Aorta (tissue), 5 donors: ENCODE measurements at regions not wholly inside any gene's neighbourhood (a gene's known extent, or its start where the extent isn't known, plus 50 kb on each side); places are given as distances from the start of the nearest gene placed in this dataset.
"Not testable (repeated sequence)": the region's sequence is repeated elsewhere in the genome, so short reads cannot be mapped to it uniquely, and the experiment has no call there.

Experiments
- ATAC-seq: fragments of 200-7000 bp; cut with Tn5 transposase; one replicate; pipeline ENCODE4 v1.9.1; 2022; ENCODE audit warnings: moderate library complexity; ENCODE audit not compliant: low FRiP score
- DNase-seq, 2 donors: peaks; one replicate each; pipeline ENCODE4 v3.0.0-alpha.2; 2020
- H3K27ac ChIP-seq, 2 donors: one replicate each; pipeline ENCODE4 v1.5.1; 2013; ENCODE audit warnings: low read length in 2 of 2, mild to moderate bottlenecking in 2 of 2, moderate library complexity in 2 of 2, control low read depth in 1 of 2, inconsistent platforms in 1 of 2, low read depth in 1 of 2
- H3K27me3 ChIP-seq, 2 donors: one replicate each; pipeline ENCODE4 v1.6.1; 2013; ENCODE audit warnings: control low read depth in 1 of 2, low read length in 1 of 2, mild to moderate bottlenecking in 1 of 2, moderate library complexity in 1 of 2; ENCODE audit not compliant: insufficient read depth in 2 of 2, control insufficient read depth in 1 of 2
- H3K36me3 ChIP-seq, 2 donors: one replicate each; pipeline ENCODE4 v1.6.1; 2013; ENCODE audit warnings: control low read depth in 1 of 2, low read length in 1 of 2, mild to moderate bottlenecking in 1 of 2; ENCODE audit not compliant: insufficient read depth in 2 of 2, control insufficient read depth in 1 of 2
- H3K4me1 ChIP-seq, 2 donors: one replicate each; pipeline ENCODE4 v1.6.1; 2013; ENCODE audit warnings: low read length in 2 of 2, control low read depth in 1 of 2, mild to moderate bottlenecking in 1 of 2, moderate library complexity in 1 of 2; ENCODE audit not compliant: insufficient read depth in 2 of 2, control insufficient read depth in 1 of 2
- H3K4me3 ChIP-seq, 2 donors: one replicate each; pipeline ENCODE4 v1.5.1; 2013; ENCODE audit warnings: low read length in 2 of 2, control low read depth in 1 of 2, mild to moderate bottlenecking in 1 of 2
- H3K9me3 ChIP-seq: one replicate; pipeline ENCODE4 v1.6.1; 2013; ENCODE audit warnings: mild to moderate bottlenecking, low read length; ENCODE audit not compliant: control insufficient read depth
- WGBS, 2 donors: extraction: QIAGEN DNeasy Blood & Tissue Kit; methylation state at CpG; one replicate each; pipeline ENCODE4 v1.1.7; 2013; 5-methylcytosine and 5-hydroxymethylcytosine counted together
- intact Hi-C, 2 donors: fragments of 100-400 bp; cut with DNase I; formaldehyde crosslinking; loops; one replicate each; pipeline versions ENCODE4 v1.14.2 to v1.15.0; 2022
- donor health status: healthy with polysubstance abuse.
- donor health status: Bipolar disorder and iron deficiency.
- donor health status: DM: no; HTN: no; CAD: no.
- donor health status: DM: no; HTN: no; CAD: no.
- donor health status: DM: yes; HTN: yes; CAD: no.

DNA sequence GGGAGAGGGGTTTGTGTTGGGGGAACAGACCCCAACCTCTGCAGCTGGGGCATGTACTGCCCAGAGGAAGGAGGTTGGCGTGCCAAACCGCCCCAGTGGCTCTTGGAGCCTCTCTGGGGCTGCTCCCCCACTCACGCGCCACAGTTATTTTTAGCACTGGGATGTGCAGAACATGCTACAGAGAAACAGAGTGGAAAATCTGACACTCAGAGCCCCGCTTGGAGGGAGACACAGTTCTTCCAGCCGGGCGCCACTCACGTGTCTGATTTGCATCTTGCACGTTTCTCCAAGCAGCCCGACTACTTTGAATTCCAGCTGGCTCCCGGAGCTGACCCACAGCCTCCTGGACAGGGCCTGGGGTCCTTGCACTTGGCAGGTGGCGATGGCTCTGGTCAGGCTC lies 182.0 kb downstream of the RPS24 start:
- H3K36me3 ChIP-seq: no peaks in the 10 kb centered on the region
- H3K27me3 ChIP-seq: no peaks in the 10 kb centered on the region

DNA sequence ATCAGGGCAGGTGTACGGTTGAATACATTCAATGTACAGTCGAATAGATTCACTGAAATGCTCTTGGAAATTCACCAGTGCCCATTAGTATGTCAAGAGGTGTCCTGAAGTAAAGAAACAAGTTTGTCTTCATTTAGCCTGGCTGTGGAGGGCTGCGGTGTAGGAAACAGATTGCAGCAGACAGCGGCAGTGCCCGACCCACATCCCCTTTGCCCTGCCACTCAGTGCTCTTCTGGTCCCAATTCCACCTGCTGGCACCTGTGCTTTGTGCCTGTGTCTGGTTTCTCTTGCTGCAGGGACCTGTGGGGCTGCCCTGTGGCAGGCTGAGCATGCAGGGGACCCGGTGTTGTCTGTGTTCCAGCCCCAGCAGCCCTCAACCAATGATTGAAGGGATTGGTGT lies 183.7 kb downstream of the RPS24 start:
- no peaks in the 10 kb centered on the region for H3K36me3 ChIP-seq
- H3K9me3 ChIP-seq: no peaks in the 10 kb centered on the region
- H3K27ac ChIP-seq: no peak overlapping the region
- DNase-seq: no peak
- H3K4me3 ChIP-seq: no peak overlapping the region
- H3K27me3 ChIP-seq: no peaks in the 10 kb centered on the region
- H3K4me1 ChIP-seq: no peaks in the 10 kb centered on the region
- intact Hi-C loops: loop anchor here in 1 of 2 donors (5.0 to 10.0 kb wide), 2 partner anchors 85 to 847 kb away; partner anchors contain the start of gene ZMIZ1
- no peak for ATAC-seq
- WGBS, 2 donors: 91% methylated on average over 6 of the region's 6 CpGs

More for the DNA sequence above, 182.0 kb downstream of the RPS24 start:
- no peaks in the 10 kb centered on the region for H3K9me3 ChIP-seq
- ATAC-seq (peak; percentile 86), DNase-seq (peak; percentile 91)
- WGBS, 2 donors: 3 to 6% methylated on average over 12 of the region's 12 CpGs
- intact Hi-C loops: loop anchor here in 1 of 2 donors (5.0 to 10.0 kb wide), 2 partner anchors 87 to 849 kb away; partner anchors contain the start of gene ZMIZ1
- no peaks in the 10 kb centered on the region for H3K4me1 ChIP-seq
- H3K27ac ChIP-seq: peak overlapping the region in 1 of 2 donors; percentile 64
- no peak overlapping the region for H3K4me3 ChIP-seq

DNA sequence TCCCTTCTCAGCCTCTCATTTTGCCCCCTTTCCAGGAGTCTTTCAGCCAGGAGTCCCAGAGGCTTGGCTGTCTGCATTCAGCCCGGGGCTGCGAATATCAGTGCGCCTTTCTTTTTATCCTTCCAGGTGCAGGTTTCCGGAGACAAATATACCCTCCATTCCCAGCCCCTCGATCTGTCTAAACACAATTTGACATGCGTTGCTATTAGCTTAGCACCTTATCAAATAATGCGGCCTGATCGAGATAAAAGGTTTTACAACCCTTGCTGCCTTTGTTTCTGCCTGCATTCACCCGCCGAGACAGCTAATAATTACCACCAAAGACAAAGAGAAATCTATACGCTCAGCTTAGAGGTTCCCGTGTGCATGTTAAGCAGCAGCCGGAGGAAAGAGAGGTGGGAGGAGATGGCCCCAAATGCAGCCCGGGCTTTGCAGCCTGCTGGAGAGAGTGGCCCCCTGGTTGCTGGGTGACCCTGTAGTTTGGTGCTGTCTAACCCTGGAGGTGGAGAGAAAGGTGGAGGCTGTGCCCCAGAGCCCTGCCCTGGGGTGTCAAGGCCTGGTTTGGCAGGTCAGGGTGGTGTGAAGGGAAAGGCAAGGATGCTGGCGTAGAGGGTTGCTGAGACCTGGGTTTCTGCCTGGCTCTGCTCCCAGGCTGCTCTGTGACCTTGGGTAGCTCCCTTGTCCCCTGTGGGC lies 185.3 kb downstream of the RPS24 start:
- H3K27me3 ChIP-seq: no peaks in the 10 kb centered on the region
- 95% methylated on average over 15 of the region's 15 CpGs for WGBS, 2 donors

DNA sequence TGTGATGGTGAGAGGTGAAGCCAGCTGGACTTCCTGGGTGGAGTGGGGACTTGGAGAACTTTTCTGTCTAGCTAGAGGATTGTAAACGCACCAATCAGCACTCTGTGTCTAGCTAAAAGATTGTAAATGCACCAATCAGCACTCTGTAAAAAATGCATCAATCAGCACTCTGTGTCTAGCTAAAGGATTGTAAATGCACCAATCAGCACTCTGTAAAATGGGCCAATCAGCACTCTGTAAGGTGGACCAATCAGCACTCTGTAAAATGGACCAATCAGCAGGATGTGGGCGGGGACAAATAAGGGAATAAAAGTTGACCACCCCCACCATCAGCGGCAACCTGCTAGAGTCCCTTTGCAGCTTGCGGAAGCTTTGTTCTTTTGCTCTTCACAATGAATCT lies 185.9 kb downstream of the RPS24 start:
- H3K4me1 ChIP-seq, ATAC-seq, DNase-seq, H3K27ac ChIP-seq, H3K27me3 ChIP-seq, H3K4me3 ChIP-seq, H3K36me3 ChIP-seq, H3K9me3 ChIP-seq: not testable (repeated sequence)
- intact Hi-C loops: loop anchor here in 1 of 2 donors (5.0 to 10.0 kb wide), 2 partner anchors 83 to 845 kb away; partner anchors contain the start of gene ZMIZ1
- 85 to 93% methylated on average over 4 of the region's 4 CpGs for WGBS, 2 donors

More for the DNA sequence above, 185.3 kb downstream of the RPS24 start:
- ATAC-seq (no peak), DNase-seq (no peak)
- Histone ChIP-seq H3K36me3 (no peaks in the 10 kb centered on the region), H3K4me3 (no peak overlapping the region), H3K9me3 (no peaks in the 10 kb centered on the region), H3K27ac (no peak overlapping the region), H3K4me1 (no peaks in the 10 kb centered on the region)
- intact Hi-C loops: loop anchor here in 1 of 2 donors (5.0 to 10.0 kb wide), 2 partner anchors 83 to 846 kb away; partner anchors contain the start of gene ZMIZ1

DNA sequence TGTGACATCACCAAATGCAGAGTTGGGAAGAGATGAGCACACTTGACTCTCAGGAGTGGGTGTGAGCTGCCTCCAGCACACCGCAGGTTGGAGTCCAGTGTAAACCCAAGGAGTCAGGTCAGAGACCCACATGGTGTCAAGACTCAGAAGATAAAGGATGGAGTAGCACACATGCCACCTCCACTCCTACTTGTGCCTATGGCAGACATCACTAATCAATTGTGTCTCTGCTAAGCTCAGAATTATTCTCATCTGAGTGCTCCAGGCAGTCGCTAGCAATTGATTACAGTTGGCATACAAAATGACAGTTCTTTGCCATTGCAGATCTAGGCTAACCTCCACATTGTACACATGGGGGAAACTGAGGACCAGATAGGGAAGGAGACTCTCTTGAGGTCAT lies 187.1 kb downstream of the RPS24 start:
- H3K36me3 ChIP-seq: no peaks in the 10 kb centered on the region
- H3K27me3 ChIP-seq: no peaks in the 10 kb centered on the region
- no peaks in the 10 kb centered on the region for H3K4me1 ChIP-seq
- H3K9me3 ChIP-seq: no peaks in the 10 kb centered on the region
- WGBS, 2 donors: 97 to 100% methylated on average over 2 of the region's 2 CpGs
- H3K27ac ChIP-seq: no peak overlapping the region
- intact Hi-C loops: no loop called here
- ATAC-seq (no peak), DNase-seq (no peak)
- H3K4me3 ChIP-seq: no peak overlapping the region

DNA sequence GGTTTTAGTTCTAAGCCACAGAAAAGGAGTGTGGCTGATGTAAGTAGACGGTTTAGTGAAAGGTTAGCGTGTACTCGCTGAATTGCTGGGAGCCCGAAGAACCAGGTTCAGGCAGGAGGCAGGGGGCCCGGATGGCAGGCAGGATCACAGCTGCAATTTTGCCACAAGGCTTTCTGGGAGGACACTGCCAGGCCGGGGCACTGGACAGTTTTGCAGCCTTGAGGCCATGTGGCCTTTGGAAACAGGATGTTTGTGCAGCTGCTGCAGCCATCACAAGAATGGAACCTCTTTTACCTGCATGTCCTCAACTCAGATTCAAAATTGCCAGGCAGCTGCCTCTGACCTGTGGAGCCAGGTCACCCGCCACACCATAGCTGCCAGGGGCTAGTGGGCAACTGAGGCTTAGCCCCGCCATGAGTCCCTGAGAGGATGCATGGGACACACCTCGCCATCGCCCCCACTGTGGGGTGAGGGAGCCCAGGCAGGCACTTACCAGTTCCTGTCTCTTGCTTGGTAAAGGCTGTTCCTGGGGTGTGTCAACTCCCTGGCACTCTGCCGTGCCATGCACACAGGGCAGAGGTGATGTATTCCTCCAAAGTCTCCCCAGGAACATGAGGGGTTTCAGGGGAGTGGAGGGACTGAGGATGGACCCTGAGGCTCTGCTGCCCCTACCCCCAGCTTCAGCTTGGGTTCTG lies 188.6 kb downstream of the RPS24 start:
- whole genome bisulfite sequencing, 2 donors: 94 to 96% methylated on average over 11 of the region's 11 CpGs
- H3K36me3 ChIP-seq: no peaks in the 10 kb centered on the region
- no peaks in the 10 kb centered on the region for H3K9me3 ChIP-seq
- H3K4me1 ChIP-seq: no peaks in the 10 kb centered on the region
- ATAC-seq (no peak), DNase-seq (no peak)
- intact Hi-C loops: no loop called here
- no peak overlapping the region for H3K4me3 ChIP-seq
- H3K27ac ChIP-seq: no peak overlapping the region
- H3K27me3 ChIP-seq: no peaks in the 10 kb centered on the region

DNA sequence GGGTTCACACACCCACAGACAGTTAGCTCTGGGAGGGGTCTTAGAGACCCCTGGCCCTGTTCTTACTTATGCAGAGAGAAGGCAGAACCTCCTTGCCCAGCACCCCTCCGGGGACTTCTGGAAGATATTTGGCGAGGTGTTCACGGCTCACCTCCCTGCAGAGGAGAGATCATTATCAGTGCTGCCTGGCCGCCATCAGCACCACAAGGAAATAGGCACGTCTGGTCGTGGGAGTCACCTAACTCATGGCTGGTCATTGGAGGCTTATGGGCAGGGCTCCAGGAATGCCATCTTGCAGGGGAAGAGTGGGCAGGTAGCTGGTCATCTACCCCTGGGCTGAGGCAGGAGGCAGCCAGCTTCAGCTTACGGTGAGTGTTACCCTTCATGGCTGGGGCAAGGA lies 189.4 kb downstream of the RPS24 start:
- Histone ChIP-seq H3K4me3 (no peak overlapping the region), H3K36me3 (no peaks in the 10 kb centered on the region), H3K27me3 (no peaks in the 10 kb centered on the region), H3K27ac (no peak overlapping the region), H3K4me1 (no peaks in the 10 kb centered on the region), H3K9me3 (no peaks in the 10 kb centered on the region)
- WGBS, 2 donors: 85 to 87% methylated on average over 7 of the region's 7 CpGs
- ATAC-seq (no peak), DNase-seq (no peak)
- intact Hi-C loops: no loop called here

DNA sequence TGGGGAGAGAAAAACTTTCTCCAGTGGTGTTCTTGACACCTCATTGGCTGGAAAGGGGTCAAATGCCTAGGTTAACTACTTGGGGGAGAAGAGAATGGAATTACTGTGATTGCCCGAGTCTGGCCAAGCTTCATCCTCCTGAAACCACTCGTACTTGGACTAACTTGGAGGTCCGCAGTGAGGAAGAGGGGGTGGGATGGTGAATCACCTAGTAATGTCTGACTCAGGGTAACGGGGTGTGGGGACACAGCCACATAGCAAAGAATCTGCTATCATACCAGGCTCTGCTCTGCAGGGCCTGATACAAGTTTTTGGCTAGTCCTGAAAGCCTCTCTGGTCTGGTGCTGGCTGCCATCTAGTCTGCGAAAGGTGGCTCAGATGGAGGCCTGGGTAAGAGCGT lies 190.9 kb downstream of the RPS24 start:
- no peak for ATAC-seq
- Histone ChIP-seq H3K4me3 (no peak overlapping the region), H3K9me3 (no peaks in the 10 kb centered on the region), H3K27ac (no peak overlapping the region), H3K27me3 (no peaks in the 10 kb centered on the region), H3K36me3 (no peaks in the 10 kb centered on the region), H3K4me1 (no peaks in the 10 kb centered on the region)
- no peak for DNase-seq
- intact Hi-C loops: no loop called here
- WGBS, 2 donors: 93 to 96% methylated on average over 6 of the region's 6 CpGs

DNA sequence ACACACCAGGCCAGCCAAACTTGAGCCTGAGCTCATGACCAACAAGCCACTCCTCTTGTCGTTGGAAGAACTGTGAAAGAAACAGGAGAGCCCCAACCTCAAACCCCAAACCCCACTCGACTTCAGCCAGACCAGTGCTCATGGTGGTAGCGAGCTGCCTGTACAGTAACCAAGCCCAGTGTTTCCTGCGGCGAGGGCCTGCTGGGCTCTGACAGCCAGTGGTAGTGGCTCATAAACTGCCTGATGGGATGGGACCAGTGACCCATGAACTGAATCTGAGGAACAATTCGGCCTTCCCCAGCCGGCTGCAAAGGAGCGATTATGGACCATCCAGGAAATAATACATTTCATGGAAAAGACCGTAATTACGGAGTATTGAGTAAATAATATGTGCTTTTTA lies 191.9 kb downstream of the RPS24 start:
- DNase-seq (no peak), ATAC-seq (no peak)
- Histone ChIP-seq H3K36me3 (no peaks in the 10 kb centered on the region), H3K27ac (no peak overlapping the region), H3K9me3 (no peaks in the 10 kb centered on the region), H3K4me3 (no peak overlapping the region), H3K27me3 (no peaks in the 10 kb centered on the region), H3K4me1 (no peaks in the 10 kb centered on the region)
- WGBS, 2 donors: 97 to 98% methylated on average over 10 of the region's 10 CpGs
- intact Hi-C loops: no loop called here
